H1 (cell line): ENCODE measurements at regions not wholly inside any gene's neighbourhood (a gene's known extent, or its start where the extent isn't known, plus 50 kb on each side); places are given as distances from the start of the nearest gene placed in this dataset.
"Not testable (repeated sequence)": the region's sequence is repeated elsewhere in the genome, so short reads cannot be mapped to it uniquely, and the experiment has no call there.

Experiments
- CTCF ChIA-PET: fragments of 300-600 bp; sonication (Branson Sonifier 250); formaldehyde crosslinking; loops from one replicate; lab custom pipeline; 2021; ENCODE audit not compliant: partially characterized antibody; lab: Charles Lee
- POLR2A ChIA-PET: fragments of 300-600 bp; sonication (Branson Sonifier 250); formaldehyde crosslinking; loops from one replicate; lab custom pipeline; 2021; ENCODE audit warnings: inconsistent platforms; ENCODE audit not compliant: partially characterized antibody; lab: Charles Lee
- DNase-seq, 2 experiments: peaks; one replicate each; pipeline versions ENCODE4 v3.0.0 to v3.0.0-alpha.2; 2010 to 2022; ENCODE audit warnings: low spot score in 2 of 2, low read depth in 1 of 2, mixed read lengths in 1 of 2
- FAIRE-seq: peaks from 2 replicates; lab custom pipeline; 2011; peaks lifted over from hg19 to GRCh38; lab: Jason Lieb, UNC
- H2AFZ ChIP-seq: 2 replicates; pipeline ENCODE4 v1.8.1; 2012; ENCODE audit warnings: low read length, inconsistent platforms
- H2AK5ac ChIP-seq: 2 replicates; pipeline ENCODE4 v1.6.1; 2013; ENCODE audit warnings: low read depth, low read length
- H2BK120ac ChIP-seq: replicated peaks from 2 replicates; pipeline ENCODE3; 2013; ENCODE audit warnings: low read depth, low read length, inconsistent platforms
- H2BK12ac ChIP-seq: 2 replicates; pipeline ENCODE4 v1.6.1; 2013; ENCODE audit warnings: low read depth, low read length
- H2BK15ac ChIP-seq: 2 replicates; pipeline ENCODE4 v1.6.1; 2013; ENCODE audit warnings: low read length
- H2BK20ac ChIP-seq: 2 replicates; pipeline ENCODE4 v1.6.1; 2013; ENCODE audit warnings: low read length
- H2BK5ac ChIP-seq: 2 replicates; pipeline ENCODE4 v1.6.1; 2013; ENCODE audit warnings: low read depth, low read length
- H3K14ac ChIP-seq: 2 replicates; pipeline ENCODE4 v1.6.1; 2013; ENCODE audit warnings: inconsistent platforms; ENCODE audit not compliant: insufficient read length
- H3K18ac ChIP-seq: 2 replicates; pipeline ENCODE4 v1.6.1; 2013; ENCODE audit warnings: low read length; ENCODE audit errors: extremely low read depth
- H3K23ac ChIP-seq: 2 replicates; pipeline ENCODE4 v1.6.1; 2013; ENCODE audit warnings: inconsistent platforms; ENCODE audit not compliant: insufficient read length
- H3K23me2 ChIP-seq: 2 replicates; pipeline ENCODE4 v1.6.1; 2013; ENCODE audit warnings: low read depth, low read length
- H3K27ac ChIP-seq: 2 replicates; pipeline ENCODE4 v1.6.1; 2011; ENCODE audit warnings: low read depth, low read length, inconsistent platforms
- H3K27me3 ChIP-seq, 4 experiments: replicated peaks in 1 of 4; 1 replicate in 1 of 4; 2 replicates in 3 of 4; pipeline versions ENCODE4 v1.6.1 to v1.8.1; 2011 to 2013; ENCODE audit warnings: low read length in 3 of 4, mild to moderate bottlenecking in 3 of 4, inconsistent platforms in 2 of 4, mixed read lengths in 2 of 4, moderate library complexity in 1 of 4; ENCODE audit not compliant: control insufficient read depth in 3 of 4, insufficient read depth in 3 of 4; ENCODE audit errors: extremely low read depth in 1 of 4
- H3K36me3 ChIP-seq, 4 experiments: 2 replicates each; pipeline versions ENCODE4 v1.6.1 to v1.8.1; 2011 to 2013; ENCODE audit warnings: mild to moderate bottlenecking in 4 of 4, low read length in 3 of 4, moderate library complexity in 2 of 4, control low read depth in 1 of 4, inconsistent platforms in 1 of 4; ENCODE audit not compliant: insufficient read depth in 4 of 4, control insufficient read depth in 2 of 4
- H3K4ac ChIP-seq: replicated peaks from 2 replicates; pipeline ENCODE3; 2013; ENCODE audit warnings: low read length, low read depth, mixed read lengths, inconsistent platforms; ENCODE audit not compliant: insufficient read length
- H3K4me1 ChIP-seq, 4 experiments: replicated peaks in 1 of 4; 1 replicate in 1 of 4; 2 replicates in 3 of 4; pipeline versions ENCODE4 v1.6.1 to v1.8.1; 2011 to 2013; ENCODE audit warnings: low read length in 3 of 4, inconsistent platforms in 2 of 4, mixed read lengths in 1 of 4; ENCODE audit not compliant: insufficient read depth in 4 of 4, control insufficient read depth in 3 of 4
- H3K4me2 ChIP-seq, 2 experiments: 2 replicates each; pipeline versions ENCODE4 v1.6.1 to v1.8.1; 2011 to 2013; ENCODE audit warnings: low read depth in 2 of 2, low read length in 2 of 2, control low read depth in 1 of 2, inconsistent platforms in 1 of 2, mild to moderate bottlenecking in 1 of 2; ENCODE audit not compliant: insufficient read depth in 1 of 2
- H3K4me3 ChIP-seq, 4 experiments: fragments of 200-600, 300-600 bp in 1 of 4; sonication (generic), shearing (Covaris generic), sonication (Bioruptor Twin) in 1 of 4; 2 replicates each; pipeline versions ENCODE4 v1.5.1 to v1.8.1; 2011 to 2016; ENCODE audit warnings: low read length in 4 of 4, low read depth in 3 of 4, control low read depth in 2 of 4, inconsistent platforms in 2 of 4, mild to moderate bottlenecking in 2 of 4, mixed read lengths in 1 of 4, moderate library complexity in 1 of 4; ENCODE audit not compliant: insufficient read depth in 2 of 4; ENCODE audit errors: extremely low read depth in 1 of 4
- H3K56ac ChIP-seq: replicated peaks from 2 replicates; pipeline ENCODE3; 2013; ENCODE audit warnings: low read depth, mild to moderate bottlenecking, mixed read lengths, low read length, inconsistent platforms; ENCODE audit not compliant: insufficient read length
- H3K79me1 ChIP-seq: 2 replicates; pipeline ENCODE4 v1.6.1; 2013; ENCODE audit warnings: low read depth, low read length, control low read depth
- H3K79me2 ChIP-seq, 2 experiments: 2 replicates each; pipeline versions ENCODE4 v1.6.1 to v1.8.1; 2012 to 2013; ENCODE audit warnings: low read length in 2 of 2, mild to moderate bottlenecking in 2 of 2, inconsistent platforms in 1 of 2; ENCODE audit not compliant: insufficient read depth in 2 of 2, control insufficient read depth in 1 of 2
- H3K9ac ChIP-seq, 4 experiments: replicated peaks in 1 of 4; 1 replicate in 1 of 4; 2 replicates in 3 of 4; pipeline versions ENCODE4 v1.6.1 to v1.8.1; 2011 to 2013; ENCODE audit warnings: low read depth in 3 of 4, low read length in 3 of 4, control low read depth in 2 of 4, mild to moderate bottlenecking in 2 of 4, moderate library complexity in 2 of 4, inconsistent platforms in 1 of 4; ENCODE audit errors: extremely low read depth in 1 of 4
- H3K9me3 ChIP-seq, 2 experiments: 2 replicates each; pipeline versions ENCODE4 v1.6.1 to v1.8.1; 2012 to 2013; ENCODE audit warnings: mild to moderate bottlenecking in 2 of 2, moderate library complexity in 2 of 2, control low read depth in 1 of 2, inconsistent platforms in 1 of 2, low read depth in 1 of 2, low read length in 1 of 2, mixed read lengths in 1 of 2; ENCODE audit not compliant: insufficient read depth in 2 of 2
- H4K20me1 ChIP-seq, 2 experiments: replicated peaks in 1 of 2; 2 replicates each; pipeline versions ENCODE3 to v1.8.1; 2011 to 2013; ENCODE audit warnings: inconsistent platforms in 2 of 2, low read length in 2 of 2, mild to moderate bottlenecking in 1 of 2; ENCODE audit not compliant: insufficient read depth in 2 of 2, control insufficient read depth in 1 of 2
- H4K5ac ChIP-seq: 2 replicates; pipeline ENCODE4 v1.6.1; 2013; ENCODE audit warnings: low read length, low read depth, mixed read lengths, inconsistent platforms; ENCODE audit not compliant: insufficient read length
- H4K8ac ChIP-seq: 2 replicates; pipeline ENCODE4 v1.8.0; 2013; ENCODE audit warnings: mild to moderate bottlenecking, moderate library complexity, low read length, inconsistent platforms; ENCODE audit not compliant: insufficient read depth; ENCODE audit errors: extremely low read depth
- H4K91ac ChIP-seq: replicated peaks from 2 replicates; pipeline ENCODE3; 2013; ENCODE audit warnings: low read length, mixed read lengths, inconsistent platforms; ENCODE audit not compliant: insufficient read length
- BACH1 ChIP-seq: IDR thresholded peaks from 2 replicates; pipeline ENCODE4 v1.6.1; 2012; ENCODE audit warnings: low read length, improper control_type of control experiment
- MAFK ChIP-seq: IDR thresholded peaks from 2 replicates; pipeline ENCODE4 v1.6.1; 2012; ENCODE audit warnings: low read depth, mild to moderate bottlenecking, improper control_type of control experiment, low read length
- WGBS, 2 experiments: shearing (Covaris generic) in 1 of 2; methylation state at CpG; one replicate each; pipeline versions ENCODE4 v1.1.6 to v1.1.7; 2013 to 2015; ENCODE audit warnings: low lambda C conversion rate in 2 of 2, mixed read lengths in 2 of 2, inconsistent platforms in 1 of 2, low coverage in 1 of 2, missing lambda C conversion rate in 1 of 2; ENCODE audit not compliant: insufficient replicate concordance in 2 of 2, insufficient coverage in 1 of 2, insufficient read length in 1 of 2; ENCODE audit errors: extremely low coverage in 1 of 2, missing lambda C conversion rate in 1 of 2; 5-methylcytosine and 5-hydroxymethylcytosine counted together

DNA sequence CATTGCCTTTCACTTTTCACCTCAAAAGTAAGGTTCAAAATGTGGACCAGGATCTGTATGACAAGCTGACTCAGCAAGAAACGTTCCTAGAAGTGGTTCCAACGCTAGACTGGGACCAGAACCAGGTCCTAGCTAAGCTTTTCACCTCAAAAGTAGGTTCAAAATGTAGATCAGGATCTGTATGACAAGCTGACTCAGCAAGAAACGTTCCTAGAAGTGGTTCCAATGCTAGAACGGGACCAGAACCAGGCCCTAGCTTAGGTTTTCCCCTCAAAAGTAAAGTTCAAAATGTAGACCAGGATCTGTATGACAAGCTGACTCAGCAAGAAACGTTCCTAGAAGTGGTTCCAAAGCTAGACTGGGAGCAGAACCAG lies 52.5 kb upstream of the TMEM97 start:
- not testable (repeated sequence) for H3K27ac ChIP-seq, H3K27me3 ChIP-seq, H3K79me2 ChIP-seq, H3K4me1 ChIP-seq, DNase-seq, H3K56ac ChIP-seq, H3K23me2 ChIP-seq, H4K20me1 ChIP-seq, H3K9ac ChIP-seq, H3K23ac ChIP-seq, H3K36me3 ChIP-seq, H2BK15ac ChIP-seq, H4K91ac ChIP-seq, H2AK5ac ChIP-seq, H2BK120ac ChIP-seq, H3K79me1 ChIP-seq, H2AFZ ChIP-seq, H3K4me3 ChIP-seq, H3K18ac ChIP-seq, H3K4ac ChIP-seq, FAIRE-seq, H2BK5ac ChIP-seq
- CTCF ChIA-PET: interaction anchor here (1.0 to 1.9 kb wide), 3 partner anchors 9 to 52 kb away, joined by 3 to 8 read pairs (median 5); no protein-coding TSS in a partner anchor
- 99% methylated on average over 5 of the region's 5 CpGs; no CpG with 5 or more reads in 1 of the 2 experiments for WGBS, 2 experiments
- H3K9me3 ChIP-seq: peaks cover 24 to 35% of the 10 kb centered on the region in 2 experiments
- peak; percentile 48; the same call in 1 of the 2 replicates for TF ChIP-seq MAFK
- peak; percentile 32; the same call in 1 of the 2 replicates for TF ChIP-seq BACH1
- TF ChIP-seq, all 59 proteins: peak for 2; not testable (repeated sequence) for 57
- not testable (repeated sequence) for H2BK12ac ChIP-seq, H3K14ac ChIP-seq, H2BK20ac ChIP-seq, H4K5ac ChIP-seq, H4K8ac ChIP-seq, H3K4me2 ChIP-seq
- POLR2A ChIA-PET: interaction anchor here (1.5 kb wide), 1 partner anchor 52 kb away, joined by 3 read pairs; the partner anchor contains the start of gene TMEM97
